Suppressor macrophage treated with lipopolysaccharide for 4 hours (primary cell): ENCODE measurements at regions not wholly inside any gene's neighbourhood (a gene's known extent, or its start where the extent isn't known, plus 50 kb on each side); places are given as distances from the start of the nearest gene placed in this dataset.

Experiments
- DNase-seq: peaks from one replicate; pipeline ENCODE4 v3.0.0-alpha.2; 2020

GRCh38 chr3:96059301-96059700 lies 755.1 kb upstream of the EPHA6 start:
- DNase-seq = no peak

GRCh38 chr3:96069065-96069464 lies 745.3 kb upstream of the EPHA6 start:
- DNase-seq = no peak

GRCh38 chr3:96070678-96071077 lies 743.7 kb upstream of the EPHA6 start:
- no peak for DNase-seq

GRCh38 chr3:96071097-96071496 lies 743.3 kb upstream of the EPHA6 start:
- DNase-seq = no peak

GRCh38 chr3:96072226-96072625 lies 742.2 kb upstream of the EPHA6 start:
- no peak for DNase-seq

- DNase-seq = no peak
Measured at GRCh38 chr3:96083610-96084009, 730.8 kb upstream of the EPHA6 start.

GRCh38 chr3:96086018-96086417 lies 728.4 kb upstream of the EPHA6 start:
- no peak for DNase-seq

GRCh38 chr3:96101006-96101560 lies 713.3 kb upstream of the EPHA6 start:
- DNase-seq = no peak

GRCh38 chr3:96106701-96107100 lies 707.7 kb upstream of the EPHA6 start:
- DNase-seq = no peak
